ENCODE measurements at regions not wholly inside any gene's neighbourhood (a gene's known extent, or its start where the extent isn't known, plus 50 kb on each side); places are given as distances from the start of the nearest gene placed in this dataset.

- H3K27ac Mint-ChIP-seq = no peak overlapping the region
- H3K36me3 Mint-ChIP-seq (ENCODE audit: low read depth) = no peaks in the 10 kb centered on the region
- H3K9me3 Mint-ChIP-seq = no peaks in the 10 kb centered on the region
- intact Hi-C loops (cut with micrococcal nuclease) = no loop called here
- DNase-seq = no peak
- no peak overlapping the region for H3K4me3 Mint-ChIP-seq
- peaks cover 11% of the 10 kb centered on the region for H3K27me3 Mint-ChIP-seq (ENCODE audit: low read depth)
- H3K4me1 Mint-ChIP-seq (ENCODE audit: low read depth) = no peaks in the 10 kb centered on the region
- CTCF ChIA-PET = no interaction called here
Measured at GRCh38 chr10:29033311-29033940, 255.4 kb upstream of the LYZL1 start.

- no peaks in the 10 kb centered on the region for H3K36me3 Mint-ChIP-seq (ENCODE audit: low read depth)
- no peak overlapping the region for H3K27ac Mint-ChIP-seq
- H3K9me3 Mint-ChIP-seq = no peaks in the 10 kb centered on the region
- no peaks in the 10 kb centered on the region for H3K4me1 Mint-ChIP-seq (ENCODE audit: low read depth)
- H3K4me3 Mint-ChIP-seq = no peak overlapping the region
- peaks cover 7% of the 10 kb centered on the region for H3K27me3 Mint-ChIP-seq (ENCODE audit: low read depth)
- intact Hi-C loops (cut with micrococcal nuclease) = no loop called here
- CTCF ChIA-PET = no interaction called here
- DNase-seq = no peak
Measured at GRCh38 chr10:29034592-29034991, 254.3 kb upstream of the LYZL1 start.

- no peak overlapping the region for H3K4me3 Mint-ChIP-seq
- DNase-seq = no peak
- H3K27ac Mint-ChIP-seq = no peak overlapping the region
- H3K9me3 Mint-ChIP-seq = peaks cover 5% of the 10 kb centered on the region
- peaks cover 8% of the 10 kb centered on the region for H3K27me3 Mint-ChIP-seq (ENCODE audit: low read depth)
- intact Hi-C loops (cut with micrococcal nuclease) = no loop called here
- no peaks in the 10 kb centered on the region for H3K4me1 Mint-ChIP-seq (ENCODE audit: low read depth)
- H3K36me3 Mint-ChIP-seq (ENCODE audit: low read depth) = no peaks in the 10 kb centered on the region
- CTCF ChIA-PET = no interaction called here
Measured at GRCh38 chr10:29035721-29036120, 253.1 kb upstream of the LYZL1 start.

- intact Hi-C loops (cut with micrococcal nuclease) = no loop called here
- Mint-ChIP-seq H3K4me1 (ENCODE audit: low read depth) (no peaks in the 10 kb centered on the region), H3K9me3 (peaks cover 6% of the 10 kb centered on the region), H3K27me3 (ENCODE audit: low read depth) (peaks cover 11% of the 10 kb centered on the region), H3K36me3 (ENCODE audit: low read depth) (no peaks in the 10 kb centered on the region), H3K27ac (no peak overlapping the region), H3K4me3 (no peak overlapping the region)
- CTCF ChIA-PET = interaction anchor here (0.6 kb wide), 1 partner anchor 349 kb away, joined by 3 read pairs; no protein-coding TSS in a partner anchor
- no peak for DNase-seq
Measured at GRCh38 chr10:29037348-29038113, 251.3 kb upstream of the LYZL1 start.

- DNase-seq = no peak
- Mint-ChIP-seq H3K9me3 (peaks cover 6% of the 10 kb centered on the region), H3K36me3 (ENCODE audit: low read depth) (no peaks in the 10 kb centered on the region), H3K27me3 (ENCODE audit: low read depth) (peaks cover 7% of the 10 kb centered on the region), H3K4me3 (no peak overlapping the region), H3K27ac (no peak overlapping the region), H3K4me1 (ENCODE audit: low read depth) (no peaks in the 10 kb centered on the region)
- intact Hi-C loops (cut with micrococcal nuclease) = no loop called here
- CTCF ChIA-PET = no interaction called here
Measured at GRCh38 chr10:29039091-29039490, 249.8 kb upstream of the LYZL1 start.

- Mint-ChIP-seq H3K4me1 (ENCODE audit: low read depth) (no peaks in the 10 kb centered on the region), H3K27ac (no peak overlapping the region), H3K27me3 (ENCODE audit: low read depth) (peaks cover 8% of the 10 kb centered on the region), H3K36me3 (ENCODE audit: low read depth) (no peaks in the 10 kb centered on the region), H3K9me3 (peaks cover 6% of the 10 kb centered on the region), H3K4me3 (no peak overlapping the region)
- intact Hi-C loops (cut with micrococcal nuclease) = no loop called here
- DNase-seq = no peak
- CTCF ChIA-PET = no interaction called here
Measured at GRCh38 chr10:29039677-29040189, 249.1 kb upstream of the LYZL1 start.

GRCh38 chr10:29041616-29042015 is 247.3 kb upstream of the LYZL1 start:
- peaks cover 6% of the 10 kb centered on the region for H3K9me3 Mint-ChIP-seq
- H3K4me3 Mint-ChIP-seq = no peak overlapping the region
- peaks cover 12% of the 10 kb centered on the region for H3K27me3 Mint-ChIP-seq (ENCODE audit: low read depth)
- no peak for DNase-seq
- CTCF ChIA-PET = no interaction called here
- no peaks in the 10 kb centered on the region for H3K4me1 Mint-ChIP-seq (ENCODE audit: low read depth)
- intact Hi-C loops (cut with micrococcal nuclease) = no loop called here
- H3K36me3 Mint-ChIP-seq (ENCODE audit: low read depth) = no peaks in the 10 kb centered on the region
- H3K27ac Mint-ChIP-seq = no peak overlapping the region

GRCh38 chr10:29048506-29048905 is 240.4 kb upstream of the LYZL1 start:
- peaks cover 17% of the 10 kb centered on the region for H3K27me3 Mint-ChIP-seq (ENCODE audit: low read depth)
- DNase-seq = no peak
- CTCF ChIA-PET = no interaction called here
- no peaks in the 10 kb centered on the region for H3K4me1 Mint-ChIP-seq (ENCODE audit: low read depth)
- H3K27ac Mint-ChIP-seq = no peak overlapping the region
- intact Hi-C loops (cut with micrococcal nuclease) = no loop called here
- no peaks in the 10 kb centered on the region for H3K9me3 Mint-ChIP-seq
- no peak overlapping the region for H3K4me3 Mint-ChIP-seq
- H3K36me3 Mint-ChIP-seq (ENCODE audit: low read depth) = no peaks in the 10 kb centered on the region

- H3K36me3 Mint-ChIP-seq (ENCODE audit: low read depth) = no peaks in the 10 kb centered on the region
- DNase-seq = no peak
- no peaks in the 10 kb centered on the region for H3K4me1 Mint-ChIP-seq (ENCODE audit: low read depth)
- no peaks in the 10 kb centered on the region for H3K9me3 Mint-ChIP-seq
- intact Hi-C loops (cut with micrococcal nuclease) = no loop called here
- no peak overlapping the region for H3K4me3 Mint-ChIP-seq
- peaks cover 14% of the 10 kb centered on the region for H3K27me3 Mint-ChIP-seq (ENCODE audit: low read depth)
- CTCF ChIA-PET = no interaction called here
- no peak overlapping the region for H3K27ac Mint-ChIP-seq
Measured at GRCh38 chr10:29050081-29050480, 238.8 kb upstream of the LYZL1 start.

GRCh38 chr10:29055101-29055500 is 233.8 kb upstream of the LYZL1 start:
- no peak overlapping the region for H3K4me3 Mint-ChIP-seq
- no peak overlapping the region for H3K27ac Mint-ChIP-seq
- H3K4me1 Mint-ChIP-seq (ENCODE audit: low read depth) = no peaks in the 10 kb centered on the region
- no peaks in the 10 kb centered on the region for H3K9me3 Mint-ChIP-seq
- peaks cover 7% of the 10 kb centered on the region for H3K27me3 Mint-ChIP-seq (ENCODE audit: low read depth)
- CTCF ChIA-PET = interaction anchor here (1.1 kb wide), 1 partner anchor 17 kb away, joined by 5 read pairs; no protein-coding TSS in a partner anchor
- H3K36me3 Mint-ChIP-seq (ENCODE audit: low read depth) = no peaks in the 10 kb centered on the region
- intact Hi-C loops (cut with micrococcal nuclease) = no loop called here
- no peak for DNase-seq

- H3K9me3 Mint-ChIP-seq = no peaks in the 10 kb centered on the region
- H3K4me1 Mint-ChIP-seq (ENCODE audit: low read depth) = no peaks in the 10 kb centered on the region
- no peaks in the 10 kb centered on the region for H3K36me3 Mint-ChIP-seq (ENCODE audit: low read depth)
- H3K27ac Mint-ChIP-seq = no peak overlapping the region
- no peak overlapping the region for H3K4me3 Mint-ChIP-seq
- DNase-seq = no peak
- peaks cover 7% of the 10 kb centered on the region for H3K27me3 Mint-ChIP-seq (ENCODE audit: low read depth)
- intact Hi-C loops (cut with micrococcal nuclease) = no loop called here
- CTCF ChIA-PET = interaction anchor here (0.9 kb wide), 1 partner anchor 55 kb away, joined by 6 read pairs; no protein-coding TSS in a partner anchor
Measured at GRCh38 chr10:29056729-29057128, 232.1 kb upstream of the LYZL1 start.

- Mint-ChIP-seq H3K36me3 (ENCODE audit: low read depth) (no peaks in the 10 kb centered on the region), H3K27ac (no peak overlapping the region), H3K4me3 (no peak overlapping the region), H3K9me3 (no peaks in the 10 kb centered on the region), H3K27me3 (ENCODE audit: low read depth) (peaks cover 5% of the 10 kb centered on the region), H3K4me1 (ENCODE audit: low read depth) (no peaks in the 10 kb centered on the region)
- intact Hi-C loops (cut with micrococcal nuclease) = no loop called here
- no peak for DNase-seq
- CTCF ChIA-PET = no interaction called here
Measured at GRCh38 chr10:29057822-29058331, 231.0 kb upstream of the LYZL1 start.

Data from activated naive CD4-positive, alpha-beta T cell treated with anti-CD3 and anti-CD28 coated beads for 36 hours (primary cell).